OCI-LY1 (cell line): ENCODE measurements at regions not wholly inside any gene's neighbourhood (a gene's known extent, or its start where the extent isn't known, plus 50 kb on each side); places are given as distances from the start of the nearest gene placed in this dataset.

ENCODE experiments used
- H2AFZ ChIP-seq: fragments of 200-600 bp; sonication (generic), shearing (Covaris generic); 2 replicates; pipeline ENCODE4 v1.6.0; 2014; ENCODE audit warnings: antibody characterized with exemption, mild to moderate bottlenecking, low read length
- H3F3A ChIP-seq: fragments of 200-600 bp; sonication (generic), shearing (Covaris generic); 2 replicates; pipeline ENCODE4 v1.6.0; 2014; ENCODE audit warnings: mild to moderate bottlenecking, antibody characterized with exemption, low read length, moderate library complexity; ENCODE audit not compliant: insufficient read depth
- H3K27ac ChIP-seq: fragments of 200-600 bp; sonication (generic); 2 replicates; pipeline ENCODE4 v1.5.1; 2014; ENCODE audit warnings: low read length, mixed run types, mild to moderate bottlenecking, low read depth; ENCODE audit not compliant: poor library complexity, severe bottlenecking
- H3K27me3 ChIP-seq: fragments of 200-600 bp; sonication (generic); 2 replicates; pipeline ENCODE4 v1.6.0; 2014; ENCODE audit warnings: antibody characterized with exemption, mild to moderate bottlenecking, low read length, moderate library complexity; ENCODE audit not compliant: insufficient read depth
- H3K36me3 ChIP-seq: fragments of 200-600 bp; sonication (generic); 2 replicates; pipeline ENCODE4 v1.6.1; 2014; ENCODE audit warnings: mild to moderate bottlenecking, antibody characterized with exemption, low read length, moderate library complexity, mixed read lengths; ENCODE audit not compliant: insufficient read depth
- H3K4me1 ChIP-seq: fragments of 200-600 bp; sonication (generic); 2 replicates; pipeline ENCODE4 v1.5.1; 2014; ENCODE audit warnings: mild to moderate bottlenecking, low read length, moderate library complexity; ENCODE audit not compliant: insufficient read depth, severe bottlenecking
- H3K4me2 ChIP-seq: fragments of 200-600 bp; sonication (generic), shearing (Covaris generic); 2 replicates; pipeline ENCODE4 v1.6.1; 2014; ENCODE audit warnings: low read length
- H3K4me3 ChIP-seq: fragments of 200-600 bp; sonication (generic); 2 replicates; pipeline ENCODE4 v1.5.1; 2014; ENCODE audit warnings: low read length, low read depth, mild to moderate bottlenecking, mixed read lengths; ENCODE audit not compliant: poor library complexity, severe bottlenecking
- H3K79me2 ChIP-seq: fragments of 200-600 bp; shearing (Covaris generic); 2 replicates; pipeline ENCODE4 v1.6.1; 2016; ENCODE audit warnings: mixed run types, low read length, mixed read lengths; ENCODE audit not compliant: insufficient read depth
- H3K9ac ChIP-seq: fragments of 200-600 bp; sonication (generic), shearing (Covaris generic); 2 replicates; pipeline ENCODE4 v1.6.1; 2014; ENCODE audit warnings: mild to moderate bottlenecking, low read length, mixed read lengths
- H3K9me2 ChIP-seq: fragments of 200-600 bp; sonication (generic), shearing (Covaris generic); 2 replicates; pipeline ENCODE4 v1.6.1; 2014; ENCODE audit warnings: low read depth, mild to moderate bottlenecking, low read length, mixed read lengths
- H3K9me3 ChIP-seq: fragments of 200-600 bp; shearing (Covaris generic); 2 replicates; pipeline ENCODE4 v1.6.1; 2014; ENCODE audit warnings: low read length, mixed read lengths
- H4K20me1 ChIP-seq: fragments of 200-600 bp; sonication (generic), shearing (Covaris generic); 2 replicates; pipeline ENCODE4 v1.6.0; 2016; ENCODE audit warnings: mild to moderate bottlenecking, low read length; ENCODE audit not compliant: insufficient read depth
- EZH2 ChIP-seq: fragments of 200-600 bp; sonication (generic), shearing (Covaris generic); IDR thresholded peaks from 2 replicates; pipeline ENCODE4 v1.8.0; 2017; ENCODE audit warnings: borderline replicate concordance, mixed run types, mild to moderate bottlenecking, antibody characterized with exemption, low read length, moderate library complexity, mixed read lengths
- TF ChIP-seq, protein P1 (sequence below): fragments of 200-600 bp; sonication (generic), shearing (Covaris generic); IDR thresholded peaks from 2 replicates; pipeline ENCODE4 v1.5.1; 2017; ENCODE audit warnings: mild to moderate bottlenecking, antibody characterized with exemption, low read length, moderate library complexity, mixed read lengths

DNA sequence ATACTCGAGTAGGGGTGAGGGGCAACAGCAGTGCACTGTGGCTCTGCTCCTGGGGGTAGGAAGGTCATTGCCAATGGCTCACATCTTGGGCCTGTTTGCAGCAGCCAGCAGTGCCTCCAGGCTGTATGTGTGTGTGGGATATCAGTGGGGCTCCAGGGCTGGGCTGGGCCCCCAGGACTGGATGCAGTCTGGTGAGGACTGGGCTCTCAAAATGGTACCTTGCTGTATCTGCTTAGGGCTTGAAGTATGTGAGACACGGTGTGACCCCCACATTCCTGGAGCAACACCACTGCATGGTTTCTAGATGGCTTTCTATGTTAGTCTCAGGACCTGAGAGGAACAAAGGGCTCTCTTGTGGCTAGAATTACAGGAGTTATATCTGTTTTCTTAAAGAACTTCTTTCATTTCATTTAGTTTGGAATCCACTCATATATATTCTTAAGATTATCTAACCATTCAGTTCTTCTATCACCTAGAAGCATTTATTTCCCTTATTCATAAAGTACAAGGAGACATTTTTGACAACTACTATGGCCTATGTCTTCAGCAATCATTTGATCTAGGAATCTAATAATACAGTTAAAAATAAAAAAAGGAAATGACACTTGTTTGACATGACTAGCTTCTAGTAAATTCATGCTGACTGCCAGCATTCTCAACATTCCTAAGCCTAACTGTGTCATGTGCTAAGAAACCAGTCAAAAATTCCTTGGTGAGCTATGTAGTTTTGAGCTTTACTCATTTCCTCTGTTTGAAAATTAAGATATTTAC, 443.2 kb upstream of the SEMA3A start:
- no peaks in the 10 kb centered on the region for H3K4me1 ChIP-seq
- no peaks in the 10 kb centered on the region for H3F3A ChIP-seq
- H3K27me3 ChIP-seq: no peaks in the 10 kb centered on the region
- no peak overlapping the region for H3K4me2 ChIP-seq
- no peak overlapping the region for H3K9ac ChIP-seq
- no peaks in the 10 kb centered on the region for H3K79me2 ChIP-seq
- no peak overlapping the region for H2AFZ ChIP-seq
- no peak overlapping the region for H3K4me3 ChIP-seq
- no peaks in the 10 kb centered on the region for H4K20me1 ChIP-seq
- H3K36me3 ChIP-seq: no peaks in the 10 kb centered on the region
- no peaks in the 10 kb centered on the region for H3K9me3 ChIP-seq
- no peaks in the 10 kb centered on the region for H3K9me2 ChIP-seq
- no peak overlapping the region for H3K27ac ChIP-seq
- no peak for TF ChIP-seq EZH2
- TF ChIP-seq, protein P1, sequence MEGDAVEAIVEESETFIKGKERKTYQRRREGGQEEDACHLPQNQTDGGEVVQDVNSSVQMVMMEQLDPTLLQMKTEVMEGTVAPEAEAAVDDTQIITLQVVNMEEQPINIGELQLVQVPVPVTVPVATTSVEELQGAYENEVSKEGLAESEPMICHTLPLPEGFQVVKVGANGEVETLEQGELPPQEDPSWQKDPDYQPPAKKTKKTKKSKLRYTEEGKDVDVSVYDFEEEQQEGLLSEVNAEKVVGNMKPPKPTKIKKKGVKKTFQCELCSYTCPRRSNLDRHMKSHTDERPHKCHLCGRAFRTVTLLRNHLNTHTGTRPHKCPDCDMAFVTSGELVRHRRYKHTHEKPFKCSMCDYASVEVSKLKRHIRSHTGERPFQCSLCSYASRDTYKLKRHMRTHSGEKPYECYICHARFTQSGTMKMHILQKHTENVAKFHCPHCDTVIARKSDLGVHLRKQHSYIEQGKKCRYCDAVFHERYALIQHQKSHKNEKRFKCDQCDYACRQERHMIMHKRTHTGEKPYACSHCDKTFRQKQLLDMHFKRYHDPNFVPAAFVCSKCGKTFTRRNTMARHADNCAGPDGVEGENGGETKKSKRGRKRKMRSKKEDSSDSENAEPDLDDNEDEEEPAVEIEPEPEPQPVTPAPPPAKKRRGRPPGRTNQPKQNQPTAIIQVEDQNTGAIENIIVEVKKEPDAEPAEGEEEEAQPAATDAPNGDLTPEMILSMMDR: no peak

DNA sequence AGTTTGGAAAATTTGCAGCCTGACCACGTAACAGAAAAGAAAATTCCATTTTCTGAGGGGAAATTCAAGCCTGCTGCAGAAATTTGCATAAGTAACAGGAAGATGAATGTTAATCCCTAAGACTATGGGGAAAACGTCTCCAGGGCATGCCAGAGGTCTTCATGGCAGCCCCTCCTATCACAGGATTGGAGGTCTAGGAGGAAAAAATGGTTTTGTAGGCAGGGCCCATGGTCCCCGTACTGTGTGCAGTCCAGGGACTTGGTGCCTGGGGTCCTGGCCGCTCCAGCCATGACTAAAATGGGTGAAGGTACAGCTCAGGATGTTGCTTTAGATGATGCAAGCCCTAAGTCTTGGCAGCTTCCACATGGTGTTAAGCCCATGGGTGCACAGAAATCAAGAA, 437.3 kb upstream of the SEMA3A start:
- no peak for TF ChIP-seq EZH2
- TF ChIP-seq, protein P1: no peak
- Histone ChIP-seq H3K4me1 (no peaks in the 10 kb centered on the region), H3K4me3 (no peak overlapping the region), H3K9ac (no peak overlapping the region), H3K36me3 (no peaks in the 10 kb centered on the region), H2AFZ (no peak overlapping the region), H4K20me1 (no peaks in the 10 kb centered on the region), H3K9me3 (no peaks in the 10 kb centered on the region; the same call in 1 of the 2 replicates), H3K4me2 (no peak overlapping the region), H3K27ac (no peak overlapping the region), H3K79me2 (no peaks in the 10 kb centered on the region), H3K9me2 (no peaks in the 10 kb centered on the region), H3K27me3 (no peaks in the 10 kb centered on the region), H3F3A (no peaks in the 10 kb centered on the region)

DNA sequence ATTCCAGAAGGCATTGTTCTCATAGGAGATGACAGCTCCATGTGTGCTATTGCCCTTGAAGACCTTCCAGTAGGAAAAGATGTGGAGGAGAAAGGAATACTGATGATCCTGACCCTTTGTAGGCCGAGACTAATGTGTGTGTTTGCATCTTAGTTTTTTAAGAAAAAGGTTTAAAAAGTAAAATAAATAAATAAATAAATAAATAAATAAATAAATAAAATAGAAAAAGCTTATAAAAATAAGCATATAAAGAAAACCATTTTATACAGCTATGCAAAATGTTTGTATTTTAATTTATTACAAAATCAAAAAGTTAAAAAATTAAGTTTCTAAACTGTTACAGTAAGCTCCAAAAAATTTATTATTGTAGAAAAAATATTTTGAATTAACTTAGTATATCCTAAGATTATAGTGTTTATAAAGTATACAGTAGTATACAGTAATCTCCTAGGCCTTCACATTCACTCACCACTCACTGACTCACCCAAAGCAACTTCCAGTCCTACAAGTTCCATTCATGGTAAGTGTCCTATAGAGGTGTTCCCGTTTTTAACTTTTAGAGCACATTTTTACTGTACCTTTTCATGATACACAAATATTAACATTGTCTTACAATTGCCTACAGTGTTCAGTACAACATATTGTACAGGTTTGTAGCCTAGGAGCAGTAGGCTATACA, 435.2 kb upstream of the SEMA3A start:
- Histone ChIP-seq H4K20me1 (no peaks in the 10 kb centered on the region), H3K27ac (no peak overlapping the region), H2AFZ (no peak overlapping the region), H3K4me3 (no peak overlapping the region), H3K9me2 (no peaks in the 10 kb centered on the region), H3K9me3 (no peaks in the 10 kb centered on the region; the same call in 1 of the 2 replicates), H3F3A (no peaks in the 10 kb centered on the region), H3K9ac (no peak overlapping the region), H3K79me2 (no peaks in the 10 kb centered on the region), H3K4me2 (no peak overlapping the region), H3K4me1 (no peaks in the 10 kb centered on the region), H3K36me3 (no peaks in the 10 kb centered on the region), H3K27me3 (no peaks in the 10 kb centered on the region)
- TF ChIP-seq, protein P1: no peak
- no peak for TF ChIP-seq EZH2
